T1000 (cell line): ENCODE measurements at regions not wholly inside any gene's neighbourhood (a gene's known extent, or its start where the extent isn't known, plus 50 kb on each side); places are given as distances from the start of the nearest gene placed in this dataset.
A peak's percentile ranks its signal among the peaks of the same experiment; 100 is the strongest.

Source experiments
- DNase-seq: peaks from one replicate; lab custom pipeline; 2025; ENCODE audit warnings: mixed read lengths; lab: John Stamatoyannopoulos, UW

GRCh38 chr2:20523073-20523798 lies 76.4 kb downstream of the RHOB start:
- no peak for DNase-seq

GRCh38 chr2:20523799-20524187 lies 76.9 kb downstream of the RHOB start:
- DNase-seq = no peak

DNA sequence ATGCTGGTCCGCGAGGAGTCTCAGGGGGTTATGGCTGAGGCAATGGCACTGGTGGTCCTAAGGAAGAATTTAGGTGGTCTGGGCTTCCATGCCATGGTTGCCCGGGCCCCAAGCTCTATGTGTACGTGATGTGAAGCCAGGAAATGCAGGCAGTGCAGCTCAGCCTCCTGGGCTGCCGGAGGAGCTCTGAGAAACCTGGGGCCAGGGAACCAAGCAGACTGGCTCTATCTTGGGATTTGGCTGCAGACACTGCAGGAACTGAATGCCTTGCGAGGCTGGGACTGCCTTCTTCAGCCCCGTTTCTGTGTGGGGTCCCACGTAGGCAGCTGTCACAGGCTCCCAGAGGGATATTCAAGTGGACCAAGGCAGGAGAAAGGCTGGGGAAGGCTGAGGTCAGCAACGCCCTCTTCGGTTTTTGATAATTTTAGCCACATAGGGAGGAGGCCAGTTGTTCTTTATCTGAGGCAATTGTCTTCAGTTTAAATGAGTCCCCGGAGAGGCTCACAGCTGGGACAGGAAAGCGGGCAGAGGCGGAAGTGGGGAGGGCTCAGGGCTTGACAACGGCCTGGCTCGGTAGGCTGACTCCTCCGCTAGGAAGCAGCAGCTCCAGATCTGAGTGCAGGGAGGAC lies 77.7 kb downstream of the RHOB start:
- no peak for DNase-seq

GRCh38 chr2:20525041-20526035 lies 78.5 kb downstream of the RHOB start:
- DNase-seq = peak; percentile 43

DNA sequence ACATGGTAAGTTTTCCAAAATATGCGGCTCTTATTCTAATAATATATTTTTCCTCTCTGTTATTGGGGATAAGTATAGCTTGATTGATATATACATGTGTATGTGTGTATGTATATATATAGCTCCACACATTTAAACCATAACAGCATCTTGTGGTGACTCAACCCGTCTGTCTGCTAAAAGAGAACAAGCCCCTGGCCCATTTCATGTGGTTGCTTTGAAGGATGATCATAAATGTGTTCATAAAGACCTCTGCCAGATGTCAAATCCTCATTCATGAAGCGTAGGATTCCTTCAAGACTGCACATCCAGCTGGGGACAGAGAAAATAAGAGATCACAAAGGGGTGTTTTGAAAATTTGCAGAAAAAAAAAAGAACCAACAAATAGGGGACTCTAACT lies 79.3 kb downstream of the RHOB start:
- no peak for DNase-seq

DNA sequence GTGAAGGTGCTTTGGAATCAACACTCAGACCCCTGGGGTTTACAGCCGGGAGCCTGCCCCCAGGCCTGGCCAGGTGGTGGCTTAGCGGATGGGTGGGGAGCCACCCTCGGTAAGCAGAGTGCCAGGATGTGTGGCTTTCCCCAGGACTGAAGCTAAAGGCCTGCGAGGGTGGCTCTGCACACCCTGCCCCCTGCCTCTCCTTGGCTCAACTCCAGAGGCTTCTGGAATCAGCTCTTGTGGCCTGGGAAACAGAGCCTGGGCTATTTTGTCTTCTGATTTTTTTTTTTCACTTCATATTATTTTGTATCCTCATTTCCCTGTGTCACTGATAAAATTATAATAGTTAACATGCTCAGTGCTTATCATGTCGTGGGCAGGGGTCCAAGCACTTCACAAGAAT lies 79.8 kb downstream of the RHOB start:
- DNase-seq = no peak

DNA sequence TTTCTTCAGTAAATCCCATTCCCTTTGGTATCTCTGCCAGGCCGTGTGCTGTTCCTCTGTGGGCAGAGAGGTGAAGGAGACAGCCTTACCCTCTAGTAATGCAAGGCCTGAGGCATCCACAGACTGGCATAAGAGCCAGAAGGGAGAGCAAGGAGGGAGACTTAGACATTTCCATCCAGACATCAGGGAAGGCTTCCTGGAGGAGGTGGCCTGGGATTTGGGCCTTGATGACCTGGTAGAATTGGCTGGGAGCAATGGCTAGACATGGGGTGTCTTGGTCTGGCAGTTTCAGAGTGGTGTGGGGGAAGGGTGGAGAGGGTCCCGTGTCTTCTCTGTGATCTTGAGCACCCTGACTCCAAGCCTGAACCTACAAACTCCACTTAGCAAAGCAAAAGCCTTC lies 81.8 kb downstream of the RHOB start:
- DNase-seq = no peak

DNA sequence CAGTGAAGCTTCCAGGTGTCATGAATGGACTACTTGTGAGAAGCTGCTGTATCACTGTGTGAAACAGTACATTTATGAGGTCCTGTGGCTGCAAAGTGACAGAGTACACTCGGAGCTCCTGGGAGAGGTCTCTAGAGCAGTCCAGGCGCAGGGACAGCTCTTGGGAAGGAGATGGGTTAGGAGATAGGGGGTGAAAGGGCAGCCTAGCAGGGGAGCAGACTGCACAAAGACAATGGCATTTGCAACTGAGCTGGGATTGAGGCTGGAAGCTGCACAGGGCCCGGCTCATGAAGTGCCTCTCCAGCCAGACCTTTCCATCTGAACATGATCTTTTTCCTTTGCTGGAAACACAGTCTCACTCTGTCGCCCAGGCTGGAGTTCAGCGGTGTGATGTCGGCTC lies 83.6 kb downstream of the RHOB start:
- DNase-seq = no peak

DNA sequence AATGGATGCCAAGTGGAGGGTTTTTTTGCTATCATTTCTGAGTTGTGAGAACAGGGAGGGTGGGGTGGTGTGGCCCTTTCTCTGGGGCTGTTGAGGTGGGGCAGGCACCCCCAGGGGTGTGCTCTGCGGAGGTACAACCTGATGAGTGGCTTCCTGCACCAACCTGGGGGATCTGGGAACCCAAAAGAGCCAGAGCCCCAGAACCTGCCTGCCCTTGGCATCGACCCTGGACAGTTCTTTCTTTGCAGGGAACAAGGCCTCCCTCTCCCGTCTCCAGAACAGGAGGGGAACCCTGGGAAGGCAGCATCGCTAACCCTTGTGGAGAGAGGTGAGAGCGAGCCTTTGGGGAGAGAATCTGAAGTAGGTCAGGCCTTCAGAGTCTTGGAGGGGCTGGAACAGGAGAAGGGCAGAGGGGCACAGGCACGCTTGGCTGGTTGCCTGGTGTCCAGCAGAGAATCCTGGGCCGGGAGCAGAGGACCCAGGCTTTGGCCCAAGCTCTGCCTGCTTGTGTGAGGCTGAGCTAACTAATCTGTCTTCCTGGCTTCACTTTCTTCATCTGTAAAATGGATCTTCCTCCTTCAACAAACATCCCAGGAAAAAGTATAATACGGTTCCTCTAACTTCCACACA lies 84.9 kb downstream of the RHOB start:
- no peak for DNase-seq

GRCh38 chr2:20532634-20533437 lies 86.0 kb downstream of the RHOB start:
- no peak for DNase-seq

- DNase-seq = no peak
Observed at GRCh38 chr2:20533993-20534622, 87.2 kb downstream of the RHOB start.

DNA sequence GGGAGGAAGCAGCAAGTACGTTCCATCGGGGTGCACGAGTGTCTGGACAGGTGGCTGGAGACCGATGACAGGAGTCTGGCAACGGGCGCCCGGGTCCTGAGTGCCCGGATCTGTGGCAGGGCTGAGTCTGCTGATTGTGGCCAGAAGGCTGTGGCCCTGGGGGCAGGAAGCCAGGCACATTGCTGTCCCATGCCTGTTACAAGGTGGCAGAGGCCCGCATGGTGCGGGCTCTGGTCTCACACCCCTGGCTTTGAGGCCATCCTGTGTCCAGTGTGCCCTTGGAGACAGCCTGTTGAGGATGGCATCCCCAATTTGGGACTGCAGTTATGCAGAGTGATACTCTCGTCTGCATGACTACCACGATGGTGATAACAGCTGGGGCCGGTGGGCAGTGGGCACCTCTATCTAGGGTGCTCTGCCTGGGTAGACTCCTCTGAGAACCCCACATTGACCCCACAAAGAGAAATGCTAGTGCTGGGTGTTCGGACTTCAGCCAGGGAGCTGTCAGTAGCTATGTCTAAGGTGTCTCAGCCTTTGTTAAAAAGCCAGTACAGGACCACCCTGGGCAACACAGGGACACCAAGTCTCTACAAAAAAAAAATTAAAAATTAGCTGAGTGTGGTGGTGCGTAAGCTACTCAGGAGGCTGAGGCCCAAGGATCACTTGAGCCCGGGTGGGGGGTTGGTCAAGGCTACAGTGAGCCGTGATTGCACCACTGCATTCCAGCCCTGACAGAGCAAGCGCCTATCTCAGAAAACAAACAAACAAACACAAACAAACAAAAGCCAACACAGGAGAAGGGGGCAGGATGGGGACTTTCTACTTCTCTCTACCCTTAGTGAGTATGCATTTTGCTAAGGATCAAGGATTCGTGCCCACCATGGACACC lies 88.3 kb downstream of the RHOB start:
- no peak for DNase-seq

GRCh38 chr2:20536619-20537422 lies 89.9 kb downstream of the RHOB start:
- no peak for DNase-seq

GRCh38 chr2:20537423-20538307 lies 90.8 kb downstream of the RHOB start:
- no peak for DNase-seq

DNA sequence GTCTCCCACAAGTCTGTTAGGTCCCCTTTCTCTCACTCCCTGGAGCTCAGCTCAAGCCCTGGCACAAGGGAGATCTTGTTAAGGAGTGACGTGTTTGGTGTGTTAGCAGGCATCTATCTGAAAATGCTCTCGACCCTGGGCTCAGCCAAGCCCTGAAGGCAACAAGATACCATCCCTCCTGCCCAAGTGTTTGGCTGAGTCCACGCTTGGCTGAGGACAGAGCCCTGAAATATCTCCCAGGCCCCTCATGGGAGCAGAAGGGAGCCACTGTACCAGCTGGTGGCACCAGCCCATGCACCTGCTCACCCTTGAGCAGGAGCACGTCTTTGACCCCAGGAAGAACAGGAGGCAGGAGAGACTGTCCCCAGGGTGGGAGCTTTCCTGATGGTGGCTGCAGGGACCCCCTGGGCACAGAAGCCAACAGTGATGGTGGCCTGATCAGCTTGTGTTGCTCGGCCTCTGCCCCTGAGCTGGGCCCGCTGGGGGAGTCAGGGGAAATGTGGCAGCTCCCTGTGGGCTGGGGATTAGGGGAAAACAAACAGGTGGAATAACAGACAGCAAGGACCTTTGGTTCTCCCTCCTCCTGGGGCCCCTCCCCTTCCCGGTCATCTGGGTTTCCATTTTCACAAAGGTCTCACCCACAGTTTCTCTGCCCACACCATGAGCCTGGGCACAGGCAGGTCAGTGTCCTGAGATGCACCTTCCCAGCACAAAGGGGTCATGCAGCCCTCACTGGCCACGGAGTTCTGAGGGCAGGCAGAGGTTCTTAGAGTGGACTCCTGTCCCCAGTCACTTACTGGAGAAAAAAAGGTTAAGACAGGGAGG lies 91.6 kb downstream of the RHOB start:
- DNase-seq = no peak

- no peak for DNase-seq
Observed at GRCh38 chr2:20539133-20539719, 92.4 kb downstream of the RHOB start.
